H1 (cell line): ENCODE measurements at regions not wholly inside any gene's neighbourhood (a gene's known extent, or its start where the extent isn't known, plus 50 kb on each side); places are given as distances from the start of the nearest gene placed in this dataset.

Experiments used
- FOSL1 ChIP-seq: IDR thresholded peaks from 2 replicates; pipeline ENCODE4 v1.6.1; 2011; ENCODE audit warnings: mild to moderate bottlenecking, low read depth, low read length, moderate library complexity; ENCODE audit not compliant: insufficient read depth
- HDAC2 ChIP-seq, 2 experiments: fragments of 300-600 bp in 1 of 2; sonication (generic) in 1 of 2; IDR thresholded peaks; 2 replicates each; pipeline ENCODE4 v1.6.1; 2011 to 2012; ENCODE audit warnings: low read depth in 2 of 2, low read length in 2 of 2, mild to moderate bottlenecking in 2 of 2, moderate library complexity in 2 of 2, borderline replicate concordance in 1 of 2, inconsistent platforms in 1 of 2
- TF ChIP-seq, protein P1 (sequence below): fragments of 300-600 bp; sonication (generic); IDR thresholded peaks from 2 replicates; pipeline ENCODE4 v1.7.1; 2012; ENCODE audit warnings: low read length, moderate library complexity, mild to moderate bottlenecking, inconsistent platforms; ENCODE audit not compliant: insufficient replicate concordance

GRCh38 chr4:132333724-132334047, 815.4 kb upstream of the PCDH10 start (continued):
- TF ChIP-seq, protein P1, sequence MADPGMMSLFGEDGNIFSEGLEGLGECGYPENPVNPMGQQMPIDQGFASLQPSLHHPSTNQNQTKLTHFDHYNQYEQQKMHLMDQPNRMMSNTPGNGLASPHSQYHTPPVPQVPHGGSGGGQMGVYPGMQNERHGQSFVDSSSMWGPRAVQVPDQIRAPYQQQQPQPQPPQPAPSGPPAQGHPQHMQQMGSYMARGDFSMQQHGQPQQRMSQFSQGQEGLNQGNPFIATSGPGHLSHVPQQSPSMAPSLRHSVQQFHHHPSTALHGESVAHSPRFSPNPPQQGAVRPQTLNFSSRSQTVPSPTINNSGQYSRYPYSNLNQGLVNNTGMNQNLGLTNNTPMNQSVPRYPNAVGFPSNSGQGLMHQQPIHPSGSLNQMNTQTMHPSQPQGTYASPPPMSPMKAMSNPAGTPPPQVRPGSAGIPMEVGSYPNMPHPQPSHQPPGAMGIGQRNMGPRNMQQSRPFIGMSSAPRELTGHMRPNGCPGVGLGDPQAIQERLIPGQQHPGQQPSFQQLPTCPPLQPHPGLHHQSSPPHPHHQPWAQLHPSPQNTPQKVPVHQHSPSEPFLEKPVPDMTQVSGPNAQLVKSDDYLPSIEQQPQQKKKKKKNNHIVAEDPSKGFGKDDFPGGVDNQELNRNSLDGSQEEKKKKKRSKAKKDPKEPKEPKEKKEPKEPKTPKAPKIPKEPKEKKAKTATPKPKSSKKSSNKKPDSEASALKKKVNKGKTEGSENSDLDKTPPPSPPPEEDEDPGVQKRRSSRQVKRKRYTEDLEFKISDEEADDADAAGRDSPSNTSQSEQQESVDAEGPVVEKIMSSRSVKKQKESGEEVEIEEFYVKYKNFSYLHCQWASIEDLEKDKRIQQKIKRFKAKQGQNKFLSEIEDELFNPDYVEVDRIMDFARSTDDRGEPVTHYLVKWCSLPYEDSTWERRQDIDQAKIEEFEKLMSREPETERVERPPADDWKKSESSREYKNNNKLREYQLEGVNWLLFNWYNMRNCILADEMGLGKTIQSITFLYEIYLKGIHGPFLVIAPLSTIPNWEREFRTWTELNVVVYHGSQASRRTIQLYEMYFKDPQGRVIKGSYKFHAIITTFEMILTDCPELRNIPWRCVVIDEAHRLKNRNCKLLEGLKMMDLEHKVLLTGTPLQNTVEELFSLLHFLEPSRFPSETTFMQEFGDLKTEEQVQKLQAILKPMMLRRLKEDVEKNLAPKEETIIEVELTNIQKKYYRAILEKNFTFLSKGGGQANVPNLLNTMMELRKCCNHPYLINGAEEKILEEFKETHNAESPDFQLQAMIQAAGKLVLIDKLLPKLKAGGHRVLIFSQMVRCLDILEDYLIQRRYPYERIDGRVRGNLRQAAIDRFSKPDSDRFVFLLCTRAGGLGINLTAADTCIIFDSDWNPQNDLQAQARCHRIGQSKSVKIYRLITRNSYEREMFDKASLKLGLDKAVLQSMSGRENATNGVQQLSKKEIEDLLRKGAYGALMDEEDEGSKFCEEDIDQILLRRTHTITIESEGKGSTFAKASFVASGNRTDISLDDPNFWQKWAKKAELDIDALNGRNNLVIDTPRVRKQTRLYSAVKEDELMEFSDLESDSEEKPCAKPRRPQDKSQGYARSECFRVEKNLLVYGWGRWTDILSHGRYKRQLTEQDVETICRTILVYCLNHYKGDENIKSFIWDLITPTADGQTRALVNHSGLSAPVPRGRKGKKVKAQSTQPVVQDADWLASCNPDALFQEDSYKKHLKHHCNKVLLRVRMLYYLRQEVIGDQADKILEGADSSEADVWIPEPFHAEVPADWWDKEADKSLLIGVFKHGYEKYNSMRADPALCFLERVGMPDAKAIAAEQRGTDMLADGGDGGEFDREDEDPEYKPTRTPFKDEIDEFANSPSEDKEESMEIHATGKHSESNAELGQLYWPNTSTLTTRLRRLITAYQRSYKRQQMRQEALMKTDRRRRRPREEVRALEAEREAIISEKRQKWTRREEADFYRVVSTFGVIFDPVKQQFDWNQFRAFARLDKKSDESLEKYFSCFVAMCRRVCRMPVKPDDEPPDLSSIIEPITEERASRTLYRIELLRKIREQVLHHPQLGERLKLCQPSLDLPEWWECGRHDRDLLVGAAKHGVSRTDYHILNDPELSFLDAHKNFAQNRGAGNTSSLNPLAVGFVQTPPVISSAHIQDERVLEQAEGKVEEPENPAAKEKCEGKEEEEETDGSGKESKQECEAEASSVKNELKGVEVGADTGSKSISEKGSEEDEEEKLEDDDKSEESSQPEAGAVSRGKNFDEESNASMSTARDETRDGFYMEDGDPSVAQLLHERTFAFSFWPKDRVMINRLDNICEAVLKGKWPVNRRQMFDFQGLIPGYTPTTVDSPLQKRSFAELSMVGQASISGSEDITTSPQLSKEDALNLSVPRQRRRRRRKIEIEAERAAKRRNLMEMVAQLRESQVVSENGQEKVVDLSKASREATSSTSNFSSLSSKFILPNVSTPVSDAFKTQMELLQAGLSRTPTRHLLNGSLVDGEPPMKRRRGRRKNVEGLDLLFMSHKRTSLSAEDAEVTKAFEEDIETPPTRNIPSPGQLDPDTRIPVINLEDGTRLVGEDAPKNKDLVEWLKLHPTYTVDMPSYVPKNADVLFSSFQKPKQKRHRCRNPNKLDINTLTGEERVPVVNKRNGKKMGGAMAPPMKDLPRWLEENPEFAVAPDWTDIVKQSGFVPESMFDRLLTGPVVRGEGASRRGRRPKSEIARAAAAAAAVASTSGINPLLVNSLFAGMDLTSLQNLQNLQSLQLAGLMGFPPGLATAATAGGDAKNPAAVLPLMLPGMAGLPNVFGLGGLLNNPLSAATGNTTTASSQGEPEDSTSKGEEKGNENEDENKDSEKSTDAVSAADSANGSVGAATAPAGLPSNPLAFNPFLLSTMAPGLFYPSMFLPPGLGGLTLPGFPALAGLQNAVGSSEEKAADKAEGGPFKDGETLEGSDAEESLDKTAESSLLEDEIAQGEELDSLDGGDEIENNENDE = no peak
- TF ChIP-seq HDAC2 (IDR thresholded peaks at IDR 0.05; ENCODE audit: borderline replicate concordance in 1 of 2, low read depth in 2 of 2, low read length in 2 of 2) (no peak), FOSL1 (no peak)
